ENCODE measurements at regions not wholly inside any gene's neighbourhood (a gene's known extent, or its start where the extent isn't known, plus 50 kb on each side); places are given as distances from the start of the nearest gene placed in this dataset.
A peak's percentile ranks its signal among the peaks of the same experiment; 100 is the strongest.
"Not testable (repeated sequence)": the region's sequence is repeated elsewhere in the genome, so short reads cannot be mapped to it uniquely, and the experiment has no call there.

GRCh38 chr22:35475545-35475944, 65.1 kb upstream of the RASD2 start:
- ATAC-seq (no peak), DNase-seq (ENCODE audit: low spot score) (no peak)
- intact Hi-C loops (cut with DNase I), result no loop called here

GRCh38 chr22:35476341-35476740, 64.3 kb upstream of the RASD2 start:
- no peak for ATAC-seq
- intact Hi-C loops (cut with DNase I), result no loop called here

GRCh38 chr22:35477911-35478582, 62.6 kb upstream of the RASD2 start:
- no peak for DNase-seq (ENCODE audit: low spot score)
- intact Hi-C loops (cut with DNase I), result no loop called here
- ATAC-seq, result peak; percentile 61

More at GRCh38 chr22:35476341-35476740, 64.3 kb upstream of the RASD2 start:
- no peak for DNase-seq (ENCODE audit: low spot score)

- peak; percentile 53 for ATAC-seq
- DNase-seq (ENCODE audit: low spot score), result no peak
- intact Hi-C loops (cut with DNase I), result no loop called here
These were observed 62.0 kb upstream of the RASD2 start for GRCh38 chr22:35478633-35479107.

GRCh38 chr22:35479359-35479758, 61.3 kb upstream of the RASD2 start:
- intact Hi-C loops (cut with DNase I), result no loop called here
- ATAC-seq, result no peak
- no peak for DNase-seq (ENCODE audit: low spot score)

GRCh38 chr22:35479985-35480550, 60.6 kb upstream of the RASD2 start:
- no peak for ATAC-seq
- intact Hi-C loops (cut with DNase I), result no loop called here
- no peak for DNase-seq (ENCODE audit: low spot score)

GRCh38 chr22:35480627-35481550, 59.7 kb upstream of the RASD2 start:
- ATAC-seq, result no peak
- intact Hi-C loops (cut with DNase I), result no loop called here

GRCh38 chr22:35482311-35482710, 58.3 kb upstream of the RASD2 start:
- no peak for DNase-seq (ENCODE audit: low spot score)
- ATAC-seq, result no peak
- intact Hi-C loops (cut with DNase I), result no loop called here

More at GRCh38 chr22:35480627-35481550, 59.7 kb upstream of the RASD2 start:
- no peak for DNase-seq (ENCODE audit: low spot score)

GRCh38 chr22:35482974-35483373, 57.7 kb upstream of the RASD2 start:
- ATAC-seq (no peak), DNase-seq (ENCODE audit: low spot score) (no peak)
- intact Hi-C loops (cut with DNase I), result no loop called here

GRCh38 chr22:35483730-35484129, 56.9 kb upstream of the RASD2 start:
- DNase-seq (ENCODE audit: low spot score), result no peak
- intact Hi-C loops (cut with DNase I), result no loop called here
- ATAC-seq, result no peak

GRCh38 chr22:35484651-35485556, 55.7 kb upstream of the RASD2 start:
- intact Hi-C loops (cut with DNase I), result loop anchor here (1.0 kb wide), 1 partner anchor 30 kb away; no protein-coding TSS in a partner anchor
- ATAC-seq, result no peak
- no peak for DNase-seq (ENCODE audit: low spot score)

- DNase-seq (ENCODE audit: low spot score) (no peak), ATAC-seq (no peak)
- intact Hi-C loops (cut with DNase I), result no loop called here
These were observed 54.5 kb upstream of the RASD2 start for GRCh38 chr22:35486116-35486631.

GRCh38 chr22:35487623-35488022, 53.0 kb upstream of the RASD2 start:
- ATAC-seq; intact Hi-C loops (cut with DNase I); DNase-seq (ENCODE audit: low spot score): not testable (repeated sequence)

GRCh38 chr22:35488513-35488912, 52.1 kb upstream of the RASD2 start:
- DNase-seq (ENCODE audit: low spot score) (no peak), ATAC-seq (no peak)
- intact Hi-C loops (cut with DNase I), result no loop called here

- no peak for DNase-seq (ENCODE audit: low spot score)
- ATAC-seq, result no peak
- intact Hi-C loops (cut with DNase I), result no loop called here
These were observed 51.4 kb upstream of the RASD2 start for GRCh38 chr22:35489239-35489638.

Measured in sciatic nerve (tissue), 2 donors.